Superior temporal gyrus (tissue), 1 donor: ENCODE measurements at regions not wholly inside any gene's neighbourhood (a gene's known extent, or its start where the extent isn't known, plus 50 kb on each side); places are given as distances from the start of the nearest gene placed in this dataset.

Source experiments
- DNase-seq: peaks from one replicate; pipeline ENCODE4 v3.0.0-alpha.2; 2016; ENCODE audit errors: extremely low spot score

DNA sequence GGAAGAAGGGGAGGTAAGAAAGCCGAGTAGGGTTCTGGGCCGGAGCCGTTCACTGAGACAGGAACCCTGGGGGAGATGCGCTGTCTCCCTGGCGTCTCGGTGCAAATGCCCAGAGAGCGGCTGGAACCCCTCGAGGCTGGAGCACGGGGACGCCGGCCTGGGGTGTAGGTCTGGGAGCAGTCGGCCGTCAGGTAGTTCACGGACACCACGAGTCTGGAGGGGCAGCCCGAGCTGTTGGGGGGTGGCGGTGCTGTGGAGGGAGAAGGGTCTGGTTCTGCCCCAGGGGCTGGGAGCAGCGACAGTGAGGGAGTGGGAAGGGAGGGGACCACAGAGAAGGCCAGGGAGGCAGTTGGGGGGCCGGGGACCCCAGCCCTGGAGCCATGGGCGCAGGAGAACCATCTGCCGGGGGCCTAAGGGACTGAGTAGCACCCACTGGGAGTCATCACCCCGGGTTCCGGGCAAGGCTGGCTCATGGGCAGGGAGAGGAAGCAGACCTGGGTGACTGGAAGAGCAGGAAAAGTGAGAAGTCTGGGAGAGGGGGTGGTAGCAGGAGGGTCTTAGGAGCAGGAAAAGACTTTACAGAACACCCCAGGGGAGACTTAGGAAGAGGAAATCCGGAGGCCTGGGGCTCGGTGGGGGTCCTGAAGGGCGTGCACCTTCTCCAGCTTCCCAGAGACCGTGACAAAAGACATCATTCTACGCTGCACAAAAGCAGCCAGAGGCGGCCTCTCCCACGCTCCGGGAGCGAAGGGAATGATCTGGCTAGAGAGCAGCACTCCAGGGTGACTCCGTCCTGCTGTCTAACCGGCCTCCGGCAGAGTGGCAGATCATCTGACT, 173.1 kb upstream of the SOX1 start:
- DNase-seq: no peak

DNA sequence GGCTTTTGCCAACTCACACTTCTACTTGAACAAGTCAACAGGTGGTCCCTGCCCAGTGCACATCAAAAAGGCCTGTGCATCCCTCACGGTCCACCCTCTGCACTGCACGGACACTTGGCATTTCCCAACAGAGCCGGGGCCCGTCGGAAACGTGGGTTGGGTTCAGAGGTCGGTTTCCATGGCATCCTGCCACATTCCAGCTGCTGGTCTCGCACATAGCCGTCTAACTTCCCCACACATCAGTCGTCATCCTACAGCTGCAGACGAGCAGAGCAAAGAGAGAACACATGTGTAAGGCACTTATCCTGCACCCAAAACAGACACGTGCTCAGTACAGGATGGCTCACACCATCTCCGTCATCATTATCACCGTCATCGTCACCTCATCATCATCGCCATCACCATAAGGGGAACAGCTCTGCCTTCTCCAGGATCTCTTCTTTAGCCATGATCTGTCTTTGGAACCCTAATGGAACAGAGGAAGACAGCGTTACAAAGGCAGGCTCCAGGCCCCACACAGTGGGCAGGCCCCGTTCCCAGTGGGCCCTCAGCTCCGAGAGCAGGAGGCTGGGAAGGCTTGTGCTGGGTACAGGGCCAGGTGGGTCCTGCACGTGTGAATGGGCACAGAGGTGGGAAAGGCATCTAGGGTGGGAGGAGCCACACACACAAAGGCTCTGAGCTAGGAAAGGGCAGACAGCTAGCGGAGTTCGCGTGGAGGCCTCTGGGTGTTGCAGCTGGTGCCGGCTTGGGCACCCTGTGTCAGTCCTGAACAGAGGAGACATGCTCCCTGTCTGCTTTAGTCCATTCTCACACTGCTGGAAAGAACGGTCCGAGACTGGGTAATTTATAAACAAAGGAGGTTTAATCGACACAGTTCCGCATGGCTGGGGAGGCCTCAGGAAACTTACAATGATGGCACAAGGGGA, 170.8 kb upstream of the SOX1 start:
- no peak for DNase-seq

DNA sequence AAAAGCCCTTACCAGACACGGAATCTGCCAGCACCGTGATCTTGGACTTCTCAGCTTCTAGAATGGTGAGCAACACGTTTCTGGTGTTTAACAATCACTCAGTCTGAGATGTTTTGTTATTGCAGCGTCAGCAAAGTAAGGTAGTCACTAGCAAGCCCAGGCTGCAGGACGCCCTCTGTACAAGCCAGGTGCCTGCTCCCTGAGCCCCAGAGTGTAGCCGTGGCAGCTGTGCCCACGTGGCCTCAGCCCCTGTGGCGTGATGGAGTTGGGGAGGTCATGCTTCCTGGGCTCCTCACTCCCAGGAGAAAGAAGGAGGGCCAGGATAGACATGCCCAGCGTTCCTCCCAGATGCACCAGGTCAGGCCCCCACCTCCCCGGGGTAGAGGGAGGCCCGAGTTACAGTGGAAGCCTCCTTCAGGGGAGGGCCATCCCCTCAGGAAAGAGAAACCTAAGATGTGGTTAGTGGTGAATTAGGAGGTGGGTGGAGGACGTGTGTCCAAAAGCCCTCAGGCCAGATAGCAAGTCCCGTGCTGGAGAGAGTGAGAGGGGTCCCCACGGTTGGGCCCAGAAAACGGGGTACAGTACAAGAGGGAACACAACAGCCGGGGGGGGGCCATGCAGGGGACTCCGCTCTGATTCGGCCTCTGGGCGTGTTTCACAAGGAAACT, 169.6 kb upstream of the SOX1 start:
- DNase-seq: no peak

DNA sequence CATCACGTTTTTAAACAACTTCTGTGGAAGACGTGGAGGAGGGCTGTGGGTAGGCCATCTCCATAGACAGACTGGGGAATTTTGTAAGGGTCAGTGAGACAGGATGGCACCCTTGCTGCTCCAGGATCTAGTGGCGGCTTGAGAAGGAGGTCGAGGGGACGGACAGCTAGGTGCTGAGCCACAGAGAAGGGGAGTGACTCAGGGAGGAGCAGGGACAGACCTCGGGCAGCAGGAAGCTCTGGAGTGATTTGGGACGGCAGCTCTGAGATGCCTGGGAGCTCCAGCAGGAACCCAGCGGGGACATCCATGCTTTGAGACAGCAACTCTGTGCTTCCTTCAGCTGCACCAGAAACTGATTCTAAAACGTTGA, 169.1 kb upstream of the SOX1 start:
- no peak for DNase-seq

DNA sequence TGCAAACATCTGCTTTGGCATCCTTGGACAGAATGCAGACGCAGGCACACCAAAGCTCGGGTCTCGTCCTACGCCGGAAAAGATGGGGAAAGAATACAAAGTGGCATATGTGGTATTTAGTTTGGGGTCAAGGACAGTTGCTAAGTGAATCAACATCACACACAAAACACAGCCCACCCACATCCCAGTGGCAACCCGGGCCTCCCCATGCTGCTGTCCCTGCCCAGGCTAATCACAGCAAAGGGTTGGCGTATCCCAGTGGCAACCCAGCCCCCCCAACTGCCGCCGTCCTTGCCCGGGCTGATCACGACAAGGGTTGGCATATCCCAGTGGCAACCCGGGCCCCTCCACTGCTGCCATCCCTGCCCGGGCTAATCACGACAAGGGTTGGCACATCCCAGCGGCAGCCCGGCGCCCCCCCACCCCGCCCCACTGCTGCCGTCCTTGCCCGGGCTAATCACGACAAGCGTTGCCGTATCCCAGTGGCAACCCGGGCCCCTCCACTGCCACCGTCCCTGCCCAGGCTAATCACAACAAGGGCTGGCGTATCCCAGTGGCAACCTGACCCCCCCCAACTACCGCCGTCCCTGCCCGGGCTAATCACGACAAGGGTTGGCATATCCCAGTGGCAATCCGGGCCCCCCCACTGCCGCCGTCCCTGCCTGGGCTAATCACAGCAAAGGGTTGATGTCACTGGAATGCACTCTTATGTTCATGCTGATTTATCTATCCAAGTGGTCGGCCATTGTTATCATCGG, 167.8 kb upstream of the SOX1 start:
- no peak for DNase-seq

DNA sequence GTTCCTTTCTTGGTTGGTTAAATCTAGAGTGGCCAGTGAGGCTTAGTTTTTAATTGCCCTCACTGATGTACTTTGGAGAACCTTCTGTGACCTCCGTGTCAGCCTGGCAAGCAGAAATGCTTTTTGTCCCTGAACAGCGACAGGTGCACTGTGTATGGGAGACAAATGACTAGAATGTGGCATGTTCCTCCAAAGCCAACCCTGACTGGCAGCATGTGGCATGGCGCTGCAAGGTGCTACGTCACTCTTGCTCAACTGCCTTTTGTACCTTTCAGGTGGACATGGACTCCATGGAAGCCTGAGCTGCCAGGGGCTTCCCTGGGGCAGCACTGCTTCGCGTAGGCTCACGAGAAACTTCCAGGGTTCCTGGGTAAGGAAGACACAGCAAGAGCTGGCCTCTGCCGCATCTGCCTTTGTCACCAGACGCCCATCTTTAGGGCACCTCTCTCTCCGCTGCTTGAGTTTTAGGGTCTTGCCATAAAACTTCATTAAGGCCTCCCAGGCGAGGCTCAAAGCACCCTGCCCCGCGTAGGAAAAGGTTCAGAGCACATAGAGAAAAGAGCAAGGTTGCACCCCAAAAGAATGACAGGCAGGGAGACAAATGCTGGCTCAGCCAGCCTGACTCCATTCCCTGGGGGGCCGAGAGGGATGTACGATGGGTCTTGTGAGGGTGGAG, 167.1 kb upstream of the SOX1 start:
- no peak for DNase-seq

DNA sequence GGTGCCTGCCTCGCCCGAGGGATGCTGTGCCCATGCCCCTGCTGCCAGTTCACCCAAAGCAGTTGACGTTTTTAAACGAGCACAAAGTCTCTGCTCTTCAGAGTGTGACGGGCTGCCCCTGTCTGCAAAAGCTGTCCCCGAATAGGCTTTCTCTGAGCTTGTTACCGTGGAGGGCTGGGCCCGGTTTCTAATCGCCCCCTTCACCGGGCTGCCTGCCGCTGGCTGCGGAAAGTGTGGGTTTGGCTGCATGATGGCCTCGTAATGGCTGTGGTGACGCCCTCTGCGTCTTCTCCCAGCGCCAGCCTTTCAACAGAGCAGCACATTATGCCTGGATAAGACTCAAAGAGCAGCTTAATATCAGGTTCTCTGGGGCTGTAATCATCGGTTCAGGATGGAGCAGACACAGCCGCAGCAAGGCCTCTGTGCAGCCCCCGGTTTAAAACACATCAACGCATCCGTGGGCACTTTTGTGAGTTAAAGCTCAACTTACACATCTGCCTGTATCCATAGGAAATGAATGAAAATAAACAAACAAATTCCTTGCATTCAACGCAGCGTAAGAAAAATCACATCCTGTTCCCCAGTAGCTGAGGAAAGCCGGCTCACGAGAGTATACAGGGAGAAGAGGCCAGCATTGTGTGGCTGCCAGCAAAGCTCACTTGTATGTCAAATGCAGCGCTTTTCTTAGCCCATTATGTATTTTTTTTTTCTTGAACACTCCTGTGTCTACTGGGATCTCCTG, 166.4 kb upstream of the SOX1 start:
- no peak for DNase-seq

DNA sequence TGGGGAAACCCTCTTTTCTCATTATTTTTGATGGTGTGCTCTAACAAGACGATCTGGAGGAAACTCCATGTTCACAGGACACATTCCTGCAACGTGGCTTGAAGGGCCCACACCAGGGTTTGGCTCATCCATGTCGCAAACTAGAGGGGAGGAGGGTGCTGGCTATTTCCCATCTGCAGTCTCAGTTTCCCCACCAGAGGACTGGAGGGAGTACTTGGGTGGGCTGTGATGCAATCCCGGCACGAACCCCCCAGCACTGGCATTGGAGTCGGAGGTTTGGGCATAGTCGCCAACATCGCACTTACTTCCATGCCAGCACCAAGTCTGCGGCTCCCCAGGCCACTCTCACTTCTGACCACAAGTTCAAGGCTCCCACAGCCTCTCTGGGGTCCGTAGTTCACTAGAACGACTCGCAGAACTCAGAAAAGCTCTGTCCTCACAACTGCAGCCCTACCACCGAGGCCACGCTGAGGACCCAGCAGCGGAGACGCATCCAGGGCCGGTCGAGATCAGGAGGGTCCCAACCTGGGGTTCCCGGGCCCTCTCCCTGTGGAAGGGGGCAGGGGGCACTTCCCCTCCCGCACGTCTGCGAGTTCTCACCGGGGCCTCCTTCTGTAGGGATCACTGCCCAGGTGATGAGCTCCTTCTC, 165.6 kb upstream of the SOX1 start:
- DNase-seq: no peak

DNA sequence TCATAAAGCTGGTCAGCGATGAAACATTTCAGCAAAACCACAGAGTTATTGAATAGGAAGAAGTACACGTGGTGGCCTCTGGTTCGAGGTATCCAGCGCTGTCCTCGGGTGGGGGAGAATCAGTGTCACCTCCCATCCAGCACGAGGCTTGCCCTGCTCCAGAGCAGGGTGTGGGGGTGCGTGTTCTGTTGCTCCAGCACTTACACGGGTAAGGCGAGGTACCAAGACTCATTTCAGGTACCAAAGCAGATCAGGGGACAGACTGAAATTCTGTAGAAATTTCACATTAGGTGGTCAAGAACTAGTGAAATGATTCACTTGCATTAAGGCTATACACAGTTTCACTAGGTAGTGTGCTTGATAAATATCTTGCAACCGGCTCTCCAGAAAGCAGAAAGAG, 164.2 kb upstream of the SOX1 start:
- DNase-seq: no peak

DNA sequence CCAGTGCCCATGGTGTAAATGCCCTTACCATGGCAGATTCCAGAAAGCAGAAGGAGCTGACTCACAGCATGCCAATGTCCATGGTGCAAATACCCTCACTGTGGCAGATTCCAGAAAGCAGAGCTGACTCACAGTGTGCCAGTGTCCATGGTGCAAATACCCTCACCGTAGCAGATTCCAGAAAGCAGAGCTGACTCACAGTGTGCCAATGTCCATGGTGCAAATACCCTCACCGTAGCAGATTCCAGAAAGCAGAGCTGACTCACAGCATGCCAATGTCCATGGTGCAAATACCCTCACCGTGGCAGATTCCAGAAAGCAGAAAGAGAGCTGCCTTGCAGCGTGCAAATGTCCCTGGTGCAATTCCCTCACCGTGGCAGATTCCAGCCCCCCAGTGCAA, 163.8 kb upstream of the SOX1 start:
- DNase-seq: no peak

DNA sequence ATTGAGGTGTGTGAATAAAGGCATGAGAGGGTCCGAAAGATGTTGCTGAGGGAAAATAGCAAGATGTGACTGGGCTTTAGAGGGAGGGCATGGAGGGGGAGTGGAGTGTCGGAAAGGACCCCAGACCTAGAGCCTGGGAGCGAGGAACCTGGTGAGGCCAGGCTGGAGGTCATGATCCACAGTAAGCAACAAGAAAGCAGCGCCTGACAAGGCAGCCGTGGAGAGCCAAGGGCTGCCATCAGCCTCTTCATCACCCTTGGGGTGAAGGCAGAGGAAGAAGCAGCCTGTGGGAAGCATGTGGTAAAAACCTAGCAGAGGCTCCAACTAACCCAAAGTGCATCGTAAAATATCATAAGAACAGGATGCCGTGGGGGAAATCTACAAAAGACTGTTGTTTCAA, 162.8 kb upstream of the SOX1 start:
- no peak for DNase-seq

DNA sequence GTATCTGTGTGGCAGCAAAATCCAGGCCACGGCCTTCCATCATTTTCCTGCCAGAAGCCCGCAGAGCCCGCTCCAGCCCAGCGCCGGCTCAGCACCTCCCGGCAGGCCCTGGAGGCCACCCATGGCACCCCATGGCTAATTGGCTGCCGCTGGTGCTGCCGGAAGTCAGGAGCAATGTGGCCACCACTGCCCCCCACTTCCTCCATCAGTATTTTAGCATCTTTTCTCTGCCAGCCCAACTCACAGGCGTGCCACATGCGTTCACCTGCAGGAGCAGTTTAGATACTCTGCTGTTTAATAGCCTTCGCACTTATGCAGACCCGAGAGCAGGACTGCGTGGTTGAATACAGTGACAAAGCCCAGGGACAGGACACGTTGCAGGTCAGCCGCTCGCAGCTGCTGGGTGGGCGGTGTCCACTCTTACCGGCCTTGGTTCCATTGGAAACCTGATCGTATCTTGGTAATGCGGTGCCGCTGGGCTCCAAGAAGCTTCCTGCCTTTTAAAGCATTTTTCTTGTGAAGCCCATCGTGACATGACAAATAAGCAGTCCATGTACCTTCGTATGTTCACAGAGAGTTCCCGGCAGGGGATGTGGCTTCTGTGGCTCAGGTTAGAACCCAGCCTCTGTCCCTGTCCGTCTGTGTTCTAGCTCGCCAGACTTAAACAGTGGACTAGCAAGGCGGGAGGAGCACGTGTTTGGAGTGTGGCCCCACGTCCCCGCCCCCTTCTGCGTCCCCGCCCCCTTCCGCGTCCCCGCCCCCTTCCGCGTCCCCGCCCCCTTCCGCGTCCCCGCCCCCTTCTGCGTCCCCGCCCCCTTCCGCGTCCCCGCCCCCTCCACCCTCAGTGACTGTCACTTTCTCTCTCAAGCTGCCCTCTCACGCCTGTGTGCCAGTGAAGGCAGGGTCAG, 162.0 kb upstream of the SOX1 start:
- no peak for DNase-seq

DNA sequence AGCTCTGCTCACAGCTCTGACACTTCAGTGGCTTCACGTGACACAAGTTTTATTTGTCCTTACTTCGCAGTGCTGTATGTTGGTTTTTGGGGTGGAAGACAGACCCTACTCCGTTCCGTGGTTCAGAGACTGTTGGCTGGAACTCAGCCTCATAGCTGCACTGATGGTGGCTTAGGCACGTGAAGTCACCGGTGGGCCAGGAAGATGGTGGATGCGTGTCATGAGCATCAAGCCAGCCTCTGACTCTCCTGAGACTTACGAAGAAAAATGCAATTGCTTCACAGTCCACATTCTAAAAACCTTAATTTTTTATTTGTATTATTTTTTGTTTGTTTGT, 161.4 kb upstream of the SOX1 start:
- no peak for DNase-seq

DNA sequence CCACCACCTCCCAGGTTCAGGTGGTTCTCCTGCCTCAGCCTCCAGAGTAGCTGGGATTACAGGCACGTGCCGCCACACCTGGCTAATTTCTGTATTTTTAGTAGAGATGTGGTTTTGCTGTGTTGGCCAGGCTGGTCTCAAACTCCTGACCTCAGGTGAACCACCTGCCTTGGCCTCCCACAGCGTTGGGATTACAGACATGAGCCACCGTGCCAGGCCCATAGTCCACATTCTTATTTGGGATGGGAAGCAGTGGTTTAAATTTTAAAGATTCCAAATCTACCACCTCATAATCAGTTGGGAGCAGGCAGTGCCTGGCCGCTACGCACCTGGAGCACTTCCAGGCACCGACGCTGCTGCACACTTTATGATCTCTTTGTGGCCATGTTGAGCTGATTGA, 160.6 kb upstream of the SOX1 start:
- no peak for DNase-seq

DNA sequence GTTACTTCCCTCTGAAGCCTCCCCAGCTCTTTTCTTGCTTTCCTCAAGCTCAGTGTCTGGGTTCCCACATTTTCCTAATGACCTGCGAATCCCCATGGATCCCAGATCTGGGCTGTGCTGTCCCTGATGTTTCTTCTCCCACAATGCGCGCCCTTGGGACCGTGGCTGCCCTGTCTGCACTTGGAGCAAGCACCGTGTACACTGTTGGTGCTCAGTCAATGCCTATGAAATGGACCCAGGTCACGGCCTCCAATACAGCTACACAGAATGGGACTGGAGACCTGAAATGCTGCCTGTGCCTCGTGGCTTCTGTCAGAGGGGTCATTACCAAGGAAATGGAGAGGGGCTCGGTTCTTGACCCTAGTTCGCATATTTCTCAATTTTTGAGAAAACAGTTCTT, 160.1 kb upstream of the SOX1 start:
- no peak for DNase-seq

DNA sequence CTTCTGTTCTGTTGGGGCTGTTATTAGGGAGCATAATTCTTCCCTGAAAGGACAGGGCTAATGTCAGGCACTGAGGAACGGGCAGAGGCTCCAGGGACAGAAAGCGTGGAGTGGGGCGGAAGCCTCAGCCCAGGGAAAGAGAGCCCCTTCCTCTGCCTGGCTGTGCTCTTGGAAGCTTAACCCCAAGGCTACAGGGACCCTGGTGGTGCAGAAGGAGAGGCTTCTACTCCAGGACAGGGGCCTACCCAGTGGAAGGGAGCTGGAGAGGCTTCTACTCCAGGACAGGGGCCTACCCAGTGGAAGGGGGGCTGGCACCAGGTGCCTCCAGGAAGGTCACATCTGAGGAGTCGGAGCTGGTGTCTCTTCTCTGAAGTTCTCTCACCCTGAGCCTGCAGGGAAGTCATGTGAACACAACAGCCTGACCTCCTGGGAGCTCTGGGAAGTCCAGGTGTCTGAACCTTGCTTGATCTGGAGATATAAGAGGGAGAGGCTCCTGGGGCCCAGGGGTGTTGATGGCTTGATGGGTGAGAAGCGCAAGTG, 159.5 kb upstream of the SOX1 start:
- DNase-seq: no peak

DNA sequence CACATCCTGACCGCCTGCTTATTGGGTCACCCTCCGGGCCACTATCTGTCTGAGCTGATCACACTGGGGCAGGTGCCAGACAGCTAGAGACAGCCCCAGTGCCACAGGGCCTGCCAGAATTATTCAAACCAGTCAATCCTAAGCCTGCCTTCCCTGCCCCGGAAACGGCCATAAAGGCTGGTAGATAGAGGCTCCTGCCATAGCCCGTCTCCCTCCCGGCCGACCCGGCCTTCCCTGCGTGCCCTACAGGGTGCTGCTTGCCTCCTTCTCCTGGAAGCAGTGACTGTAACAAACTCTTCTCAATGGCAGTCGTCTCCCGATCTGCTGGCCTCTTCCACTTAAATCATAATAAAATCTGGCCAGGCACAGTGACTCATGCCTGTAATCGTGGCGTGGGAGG, 158.6 kb upstream of the SOX1 start:
- no peak for DNase-seq

DNA sequence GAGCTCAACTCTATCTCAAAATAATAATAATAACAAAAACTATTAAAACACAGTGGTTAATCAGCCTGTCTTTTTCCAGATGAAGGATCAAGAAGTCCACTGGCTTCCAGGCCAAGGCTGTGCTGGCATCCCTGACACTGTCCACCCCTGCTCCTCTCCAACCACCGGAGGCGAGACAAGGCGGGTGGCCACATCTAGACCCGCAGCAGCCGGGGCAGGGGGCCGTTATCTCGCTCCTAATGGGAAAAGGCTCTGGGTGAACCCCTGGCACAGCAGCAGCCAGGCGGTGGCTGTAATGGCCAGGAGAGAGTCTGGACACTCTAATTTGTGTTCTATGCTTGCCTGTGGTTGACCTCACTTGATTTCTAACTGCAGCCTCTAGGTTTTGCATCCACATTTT, 158.0 kb upstream of the SOX1 start:
- no peak for DNase-seq

DNA sequence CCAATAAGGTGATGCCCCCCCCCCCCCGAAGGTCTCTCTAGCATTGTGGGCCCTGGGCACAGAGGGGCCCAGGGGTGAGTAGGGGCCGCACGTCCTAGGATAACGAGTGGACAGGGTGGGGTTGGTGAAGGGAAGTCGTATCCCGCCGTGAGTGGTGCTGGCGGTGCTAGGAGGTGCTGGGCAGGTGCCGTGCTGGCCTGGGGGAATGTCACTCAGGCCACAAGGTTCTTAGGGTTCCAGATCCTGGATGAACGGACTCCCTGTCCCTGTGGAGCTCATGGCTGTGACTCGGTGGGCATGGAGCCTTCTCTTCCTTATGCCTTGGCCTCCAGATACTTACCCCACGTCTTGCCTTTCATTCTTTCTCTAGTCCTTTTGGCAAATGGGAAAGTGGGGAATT, 157.4 kb upstream of the SOX1 start:
- no peak for DNase-seq
